22Rv1 (cell line): ENCODE measurements at regions not wholly inside any gene's neighbourhood (a gene's known extent, or its start where the extent isn't known, plus 50 kb on each side); places are given as distances from the start of the nearest gene placed in this dataset.

Source experiments
- CTCF ChIP-seq: fragments of 450-650 bp; IDR thresholded peaks from 2 replicates; pipeline ENCODE4 v1.5.1; 2017; ENCODE audit warnings: mild to moderate bottlenecking
- ZFX ChIP-seq: fragments of 450-650 bp; IDR thresholded peaks from 2 replicates; pipeline ENCODE4 v1.6.1; 2017; ENCODE audit warnings: antibody characterized with exemption, borderline replicate concordance

GRCh38 chr1:147086129-147086528, 86.1 kb downstream of the PRKAB2 start:
- TF ChIP-seq CTCF (no peak), ZFX (no peak)
